ENCODE measurements at regions not wholly inside any gene's neighbourhood (a gene's known extent, or its start where the extent isn't known, plus 50 kb on each side); places are given as distances from the start of the nearest gene placed in this dataset.

- intact Hi-C loops (cut with micrococcal nuclease) = no loop called here
- Histone ChIP-seq H3K27ac (replicated peaks) (no peak overlapping the region), H3K9me3 (replicated peaks) (peaks cover 4% of the 10 kb centered on the region), H3K27me3 (ENCODE audit: low read depth) (peaks cover 3% of the 10 kb centered on the region), H3K4me1 (peaks cover 14% of the 10 kb centered on the region), H3K4me3 (no peak overlapping the region), H3K36me3 (no peaks in the 10 kb centered on the region)
- no peak for DNase-seq
- no peak for TF ChIP-seq CTCF (IDR thresholded peaks at IDR 0.05; ENCODE audit: borderline replicate concordance)
These were observed 53.1 kb upstream of the TRIM67 start for GRCh38 chr1:231108516-231109302.

GRCh38 chr1:231107600-231108326 is 54.1 kb upstream of the TRIM67 start:
- no peak for DNase-seq
- Histone ChIP-seq H3K36me3 (no peaks in the 10 kb centered on the region), H3K4me3 (no peak overlapping the region), H3K4me1 (peaks cover 14% of the 10 kb centered on the region), H3K27me3 (ENCODE audit: low read depth) (peaks cover 3% of the 10 kb centered on the region), H3K27ac (replicated peaks) (no peak overlapping the region), H3K9me3 (replicated peaks) (peaks cover 4% of the 10 kb centered on the region)
- no peak for TF ChIP-seq CTCF (IDR thresholded peaks at IDR 0.05; ENCODE audit: borderline replicate concordance)
- intact Hi-C loops (cut with micrococcal nuclease) = no loop called here

- no peak overlapping the region for H3K27ac ChIP-seq (replicated peaks)
- no peak overlapping the region for H3K4me3 ChIP-seq
- H3K4me1 ChIP-seq = peaks cover 14% of the 10 kb centered on the region
- no peak for TF ChIP-seq CTCF (IDR thresholded peaks at IDR 0.05; ENCODE audit: borderline replicate concordance)
- no peak for DNase-seq
- no peaks in the 10 kb centered on the region for H3K36me3 ChIP-seq
- intact Hi-C loops (cut with micrococcal nuclease) = no loop called here
- peaks cover 3% of the 10 kb centered on the region for H3K27me3 ChIP-seq (ENCODE audit: low read depth)
- peaks cover 4% of the 10 kb centered on the region for H3K9me3 ChIP-seq (replicated peaks)
These were observed 54.7 kb upstream of the TRIM67 start for GRCh38 chr1:231107151-231107550.

- peaks cover 14% of the 10 kb centered on the region for H3K4me1 ChIP-seq
- no peak for TF ChIP-seq CTCF (IDR thresholded peaks at IDR 0.05; ENCODE audit: borderline replicate concordance)
- no peak for DNase-seq
- H3K27me3 ChIP-seq (ENCODE audit: low read depth) = peaks cover 9% of the 10 kb centered on the region
- intact Hi-C loops (cut with micrococcal nuclease) = no loop called here
- no peaks in the 10 kb centered on the region for H3K9me3 ChIP-seq (replicated peaks)
- H3K36me3 ChIP-seq = no peaks in the 10 kb centered on the region
- no peak overlapping the region for H3K4me3 ChIP-seq
- no peak overlapping the region for H3K27ac ChIP-seq (replicated peaks)
These were observed 55.5 kb upstream of the TRIM67 start for GRCh38 chr1:231106347-231106746.

GRCh38 chr1:231104917-231105316 is 56.9 kb upstream of the TRIM67 start:
- no peak overlapping the region for H3K4me3 ChIP-seq
- no peak for DNase-seq
- H3K27ac ChIP-seq (replicated peaks) = no peak overlapping the region
- H3K4me1 ChIP-seq = peaks cover 14% of the 10 kb centered on the region
- H3K9me3 ChIP-seq (replicated peaks) = no peaks in the 10 kb centered on the region
- TF ChIP-seq CTCF (IDR thresholded peaks at IDR 0.05; ENCODE audit: borderline replicate concordance) = no peak
- intact Hi-C loops (cut with micrococcal nuclease) = no loop called here
- H3K27me3 ChIP-seq (ENCODE audit: low read depth) = peaks cover 6% of the 10 kb centered on the region
- H3K36me3 ChIP-seq = no peaks in the 10 kb centered on the region

Data from left ventricle myocardium inferior (tissue), 1 donor.